ENCODE measurements at regions not wholly inside any gene's neighbourhood (a gene's known extent, or its start where the extent isn't known, plus 50 kb on each side); places are given as distances from the start of the nearest gene placed in this dataset.
"Not testable (repeated sequence)": the region's sequence is repeated elsewhere in the genome, so short reads cannot be mapped to it uniquely, and the experiment has no call there.

DNA sequence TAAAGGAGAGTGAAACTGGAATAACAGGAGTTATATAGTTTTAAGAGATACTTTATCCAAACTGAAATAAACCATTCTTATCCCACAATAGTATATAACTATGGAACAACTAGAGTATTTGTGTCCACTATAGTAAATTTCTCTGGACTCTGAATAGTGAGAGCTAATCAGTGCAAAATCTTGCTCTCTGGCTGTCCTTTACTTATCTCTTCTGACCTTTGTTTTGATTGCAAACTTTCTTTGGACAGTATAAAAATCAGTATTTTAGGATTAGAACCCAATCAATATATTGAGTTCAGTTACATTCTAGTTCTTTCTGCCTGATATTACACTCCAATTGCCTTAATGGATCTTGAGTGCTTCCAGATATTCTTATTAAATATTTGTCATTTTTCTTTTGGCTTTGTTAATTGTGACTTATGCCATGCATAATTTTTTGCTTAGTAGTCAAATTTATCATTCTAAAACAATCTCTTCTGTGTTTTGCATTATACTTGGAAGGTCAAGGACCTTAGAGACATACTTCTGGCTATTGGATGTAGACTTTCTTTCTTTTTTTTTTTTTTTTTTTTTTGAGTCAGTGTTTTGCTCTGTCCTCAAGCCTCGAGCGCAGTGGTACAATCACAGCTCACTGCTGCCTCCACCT is 89.9 kb upstream of the AMN1 start:
- Histone ChIP-seq H3K4me3 (ENCODE audit: low read length) (no peak overlapping the region), H3K27me3 (ENCODE audit: insufficient read depth, low read length) (no peaks in the 10 kb centered on the region), H3K4me1 (ENCODE audit: insufficient read depth, low read length) (no peaks in the 10 kb centered on the region), H3K9me3 (ENCODE audit: low read depth, low read length) (no peaks in the 10 kb centered on the region)

DNA sequence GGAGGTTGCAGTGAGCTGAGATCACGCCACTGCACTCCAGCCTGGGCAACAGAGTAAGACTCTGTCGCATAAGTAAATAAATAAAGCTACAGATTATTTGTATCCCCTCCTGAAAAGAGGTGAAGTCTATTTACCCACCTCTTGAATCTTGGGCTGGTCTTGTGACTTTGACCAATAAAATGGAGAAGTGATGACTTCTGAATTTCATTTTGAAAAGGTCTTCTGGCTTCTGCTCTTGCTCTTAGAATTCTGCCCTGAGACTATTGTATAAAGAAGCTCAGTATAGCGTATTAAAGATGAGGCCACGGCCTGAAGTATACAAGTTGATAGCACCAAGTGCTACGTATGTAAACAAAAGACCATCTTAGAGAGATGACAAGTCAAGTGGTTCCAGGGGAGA is 88.3 kb upstream of the AMN1 start:
- Histone ChIP-seq H3K4me3 (ENCODE audit: low read length) (no peak overlapping the region), H3K4me1 (ENCODE audit: insufficient read depth, low read length) (no peaks in the 10 kb centered on the region), H3K27me3 (ENCODE audit: insufficient read depth, low read length) (no peaks in the 10 kb centered on the region), H3K9me3 (ENCODE audit: low read depth, low read length) (no peaks in the 10 kb centered on the region)

DNA sequence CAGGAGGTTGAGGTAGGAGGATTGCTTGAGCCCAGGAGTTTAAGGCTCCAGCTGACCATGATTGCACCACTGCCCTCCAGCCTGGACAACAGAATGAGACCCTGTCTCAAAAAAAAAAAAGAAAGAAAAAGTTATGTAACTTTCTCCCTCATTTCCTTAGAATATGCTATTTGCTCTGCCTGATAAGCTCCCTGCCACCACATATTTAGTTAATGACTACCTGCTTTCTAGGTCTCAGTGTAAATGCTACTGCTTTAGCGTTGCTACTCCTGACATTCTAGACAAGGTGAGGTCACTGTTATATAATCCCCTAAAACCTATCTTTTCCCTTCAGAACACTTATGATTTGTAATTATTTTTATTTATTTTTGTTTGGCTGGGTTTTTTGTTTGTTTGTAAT is 86.3 kb upstream of the AMN1 start:
- Histone ChIP-seq H3K27me3 (ENCODE audit: insufficient read depth, low read length) (no peaks in the 10 kb centered on the region), H3K4me1 (ENCODE audit: insufficient read depth, low read length) (no peaks in the 10 kb centered on the region), H3K4me3 (ENCODE audit: low read length) (no peak overlapping the region), H3K9me3 (ENCODE audit: low read depth, low read length) (no peaks in the 10 kb centered on the region)

DNA sequence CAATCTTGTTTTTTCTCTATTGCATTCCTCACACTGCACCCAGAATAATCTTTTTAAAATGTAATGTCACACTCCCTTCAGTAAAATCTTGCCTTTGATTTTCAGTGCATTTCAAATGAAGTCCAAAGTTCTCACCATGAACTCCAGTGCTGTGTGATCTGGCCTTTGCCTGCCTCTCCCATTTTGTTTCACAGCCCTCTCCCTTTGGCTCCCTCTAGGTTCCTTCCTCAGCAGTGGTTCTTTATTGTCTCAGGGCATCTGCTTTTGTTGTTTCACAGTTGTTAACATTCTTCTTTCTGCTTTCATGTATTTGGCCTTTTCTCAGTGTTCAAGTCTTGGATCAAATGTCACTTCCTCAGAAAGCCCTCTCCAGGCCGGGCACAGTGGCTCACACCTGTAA is 84.5 kb upstream of the AMN1 start:
- H3K4me1 ChIP-seq (ENCODE audit: insufficient read depth, low read length): peaks cover 3% of the 10 kb centered on the region
- no peaks in the 10 kb centered on the region for H3K27me3 ChIP-seq (ENCODE audit: insufficient read depth, low read length)
- no peak overlapping the region for H3K4me3 ChIP-seq (ENCODE audit: low read length)
- H3K9me3 ChIP-seq (ENCODE audit: low read depth, low read length): no peaks in the 10 kb centered on the region

DNA sequence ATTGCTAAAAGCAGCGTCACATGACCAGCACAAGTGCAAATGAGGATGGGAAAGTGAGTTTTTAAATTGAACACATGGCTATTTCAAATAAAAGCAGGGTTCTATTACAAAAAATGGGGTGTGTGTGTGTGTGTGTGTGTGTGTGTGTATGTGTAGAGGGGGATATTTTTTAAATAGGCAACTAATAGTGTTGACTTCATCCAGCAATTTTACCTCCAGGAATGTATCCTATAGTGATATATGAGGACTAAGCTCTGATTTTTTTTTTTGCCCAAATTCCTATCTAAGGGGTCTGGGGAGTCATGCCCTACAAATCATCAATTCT is 78.9 kb upstream of the AMN1 start:
- no peak overlapping the region for H3K4me3 ChIP-seq (ENCODE audit: low read length)
- H3K4me1 ChIP-seq (ENCODE audit: insufficient read depth, low read length): peaks cover 8% of the 10 kb centered on the region

DNA sequence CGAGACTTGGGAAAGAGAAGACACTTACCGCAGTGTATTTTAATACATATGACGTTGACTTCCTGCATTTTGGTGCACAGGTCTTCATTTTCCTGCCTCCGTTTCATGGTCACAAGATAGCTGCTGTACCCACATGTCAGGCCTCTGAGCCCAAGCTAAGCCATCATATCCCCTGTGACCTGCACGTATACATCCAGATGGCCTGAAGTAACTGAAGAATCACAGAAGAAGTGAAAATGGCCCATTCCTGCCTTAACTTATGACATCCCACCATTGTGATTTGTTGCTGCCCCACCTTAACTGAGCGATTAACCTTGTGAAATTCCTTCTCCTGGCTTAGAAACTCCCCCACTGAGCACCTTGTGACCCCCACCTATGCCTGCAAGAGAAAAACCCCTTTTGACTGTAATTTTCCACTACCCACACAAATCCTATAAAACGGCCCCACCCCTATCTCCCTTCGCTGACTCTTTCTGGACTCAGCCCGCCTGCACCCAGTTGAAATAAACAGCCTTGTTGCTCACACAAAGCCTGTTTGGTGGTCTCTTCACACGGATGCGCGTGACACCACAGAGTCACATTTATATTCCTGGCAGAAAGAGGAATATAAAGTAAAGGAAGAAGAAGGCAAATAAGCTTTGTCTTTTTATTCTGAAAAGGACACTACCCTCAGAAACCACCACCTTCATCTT is 78.4 kb upstream of the AMN1 start:
- H3K4me1 ChIP-seq (ENCODE audit: insufficient read depth, low read length); H3K9me3 ChIP-seq (ENCODE audit: low read depth, low read length); H3K4me3 ChIP-seq (ENCODE audit: low read length); H3K27me3 ChIP-seq (ENCODE audit: insufficient read depth, low read length): not testable (repeated sequence)

More for the DNA sequence above, 78.9 kb upstream of the AMN1 start:
- no peaks in the 10 kb centered on the region for H3K27me3 ChIP-seq (ENCODE audit: insufficient read depth, low read length)
- H3K9me3 ChIP-seq (ENCODE audit: low read depth, low read length): no peaks in the 10 kb centered on the region

DNA sequence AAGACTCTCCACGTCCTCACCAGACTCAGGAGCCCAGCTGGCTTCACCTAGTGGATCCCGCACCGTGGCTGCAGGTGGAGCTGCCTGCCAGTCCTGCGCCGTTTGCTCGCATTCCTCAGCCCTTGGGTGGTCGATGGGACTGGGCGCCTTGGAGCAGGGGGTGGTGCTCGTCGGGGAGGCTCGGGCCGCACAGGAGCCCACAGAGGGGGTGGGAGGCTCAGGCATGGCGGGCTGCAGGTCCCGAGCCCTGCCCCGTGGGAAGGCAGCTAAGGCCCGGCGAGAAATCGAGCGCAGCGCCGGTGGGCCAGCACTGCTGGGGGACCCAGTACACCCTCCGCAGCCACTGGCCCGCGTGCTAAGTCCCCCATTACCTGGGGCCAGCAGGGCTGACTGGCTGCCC is 76.9 kb upstream of the AMN1 start:
- not testable (repeated sequence) for H3K9me3 ChIP-seq (ENCODE audit: low read depth, low read length); H3K4me3 ChIP-seq (ENCODE audit: low read length); H3K27me3 ChIP-seq (ENCODE audit: insufficient read depth, low read length); H3K4me1 ChIP-seq (ENCODE audit: insufficient read depth, low read length)

DNA sequence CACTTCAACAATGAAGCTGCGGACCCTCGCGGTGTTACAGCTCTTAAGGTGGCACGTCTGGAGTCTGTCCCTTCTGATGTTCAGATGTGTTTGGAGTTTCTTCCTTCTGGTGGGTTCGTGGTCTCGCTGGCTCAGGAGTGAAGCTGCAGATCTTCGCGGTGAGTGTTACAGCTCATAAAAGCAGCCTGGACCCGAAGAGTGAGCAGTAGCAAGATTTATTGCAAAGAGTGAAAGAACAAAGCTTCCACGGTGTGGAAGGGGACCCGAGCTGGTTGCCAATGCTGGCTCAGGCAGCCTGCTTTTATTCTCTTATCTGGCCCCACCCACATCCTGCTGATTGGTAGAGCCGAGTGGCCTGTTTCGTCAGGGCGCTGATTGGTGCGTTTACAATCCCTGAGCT is 75.9 kb upstream of the AMN1 start:
- peak overlapping the region; percentile 12 for H3K4me3 ChIP-seq (ENCODE audit: low read length)
- H3K27me3 ChIP-seq (ENCODE audit: insufficient read depth, low read length); H3K9me3 ChIP-seq (ENCODE audit: low read depth, low read length); H3K4me1 ChIP-seq (ENCODE audit: insufficient read depth, low read length): not testable (repeated sequence)

DNA sequence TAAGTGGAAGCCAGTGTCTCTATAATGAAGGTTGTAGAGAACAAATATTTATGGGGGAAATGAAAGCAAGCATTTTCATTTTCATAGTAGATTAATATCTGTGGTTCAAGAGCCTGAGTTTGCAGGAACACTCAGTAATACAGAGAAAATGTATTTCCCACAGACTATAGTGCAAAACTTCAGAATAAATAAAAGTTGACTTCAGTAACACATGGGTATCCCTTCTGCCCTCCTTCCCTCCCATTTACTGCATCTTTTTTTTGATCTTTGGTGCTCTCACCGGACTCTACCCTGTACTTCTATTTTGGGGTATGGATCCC is 75.3 kb upstream of the AMN1 start:
- Histone ChIP-seq H3K4me3 (ENCODE audit: low read length) (no peak overlapping the region), H3K4me1 (ENCODE audit: insufficient read depth, low read length) (peaks cover 8% of the 10 kb centered on the region), H3K27me3 (ENCODE audit: insufficient read depth, low read length) (no peaks in the 10 kb centered on the region), H3K9me3 (ENCODE audit: low read depth, low read length) (no peaks in the 10 kb centered on the region)

DNA sequence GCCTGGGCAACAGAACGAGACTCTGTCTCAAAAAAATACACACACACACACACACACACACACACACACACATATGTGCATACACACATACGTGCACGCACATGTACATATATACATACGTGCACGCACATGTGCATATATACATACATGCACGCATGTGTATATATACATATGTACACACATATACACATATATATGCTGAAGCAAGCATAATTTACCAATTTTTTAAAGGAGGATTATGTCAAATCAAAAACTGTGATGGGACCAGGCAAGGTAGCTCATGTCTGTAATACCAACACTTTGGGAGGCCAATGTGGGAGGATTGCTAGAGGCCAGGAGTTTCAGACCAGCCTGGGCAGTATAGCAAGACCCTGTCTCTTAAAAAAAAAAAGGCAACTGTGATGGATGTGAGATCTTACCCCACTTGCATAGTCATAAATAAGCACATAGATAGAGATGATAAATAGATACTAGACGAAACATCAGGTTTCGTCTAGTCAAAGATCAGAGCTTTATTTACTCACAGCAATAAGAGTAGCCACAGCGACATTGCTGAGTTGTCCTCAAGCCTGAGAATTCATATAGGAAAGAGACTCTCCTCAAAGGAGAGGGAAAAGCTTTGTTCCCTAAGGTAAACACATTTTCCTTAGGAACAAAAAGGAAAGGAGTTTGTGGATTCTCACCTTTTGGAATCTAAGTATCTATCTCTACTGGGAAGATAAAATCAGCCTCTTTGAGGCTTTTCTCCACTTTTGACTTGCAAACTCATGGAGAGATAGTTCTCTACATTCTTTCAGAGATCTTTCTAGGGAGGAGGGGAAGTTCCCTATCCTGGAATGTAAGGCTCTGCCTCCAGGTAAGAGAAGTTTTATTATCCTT is 74.7 kb upstream of the AMN1 start:
- H3K27me3 ChIP-seq (ENCODE audit: insufficient read depth, low read length): no peaks in the 10 kb centered on the region
- H3K4me3 ChIP-seq (ENCODE audit: low read length): no peak overlapping the region
- no peaks in the 10 kb centered on the region for H3K9me3 ChIP-seq (ENCODE audit: low read depth, low read length)
- H3K4me1 ChIP-seq (ENCODE audit: insufficient read depth, low read length): peaks cover 4% of the 10 kb centered on the region

DNA sequence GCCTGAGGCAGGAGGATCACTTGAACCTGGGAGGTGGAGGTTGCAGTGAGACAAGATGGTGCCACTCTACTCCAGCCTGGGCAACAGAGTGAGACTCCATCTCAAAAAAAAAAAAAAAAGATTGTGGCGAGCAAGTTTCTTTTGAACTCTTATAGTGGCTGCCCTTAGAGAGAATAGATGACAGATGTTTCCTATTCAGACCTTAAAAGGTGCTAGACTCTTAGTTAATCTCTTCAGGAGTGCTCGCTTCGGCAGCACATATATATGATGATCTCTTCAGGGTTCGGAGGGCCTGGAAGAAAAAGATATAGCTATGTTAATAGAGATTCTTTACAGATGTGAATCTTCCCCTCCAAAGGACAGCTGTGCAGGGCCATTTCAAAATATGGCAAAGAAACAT is 73.1 kb upstream of the AMN1 start:
- Histone ChIP-seq H3K9me3 (ENCODE audit: low read depth, low read length) (no peaks in the 10 kb centered on the region), H3K27me3 (ENCODE audit: insufficient read depth, low read length) (no peaks in the 10 kb centered on the region), H3K4me1 (ENCODE audit: insufficient read depth, low read length) (peaks cover 6% of the 10 kb centered on the region), H3K4me3 (ENCODE audit: low read length) (no peak overlapping the region)

DNA sequence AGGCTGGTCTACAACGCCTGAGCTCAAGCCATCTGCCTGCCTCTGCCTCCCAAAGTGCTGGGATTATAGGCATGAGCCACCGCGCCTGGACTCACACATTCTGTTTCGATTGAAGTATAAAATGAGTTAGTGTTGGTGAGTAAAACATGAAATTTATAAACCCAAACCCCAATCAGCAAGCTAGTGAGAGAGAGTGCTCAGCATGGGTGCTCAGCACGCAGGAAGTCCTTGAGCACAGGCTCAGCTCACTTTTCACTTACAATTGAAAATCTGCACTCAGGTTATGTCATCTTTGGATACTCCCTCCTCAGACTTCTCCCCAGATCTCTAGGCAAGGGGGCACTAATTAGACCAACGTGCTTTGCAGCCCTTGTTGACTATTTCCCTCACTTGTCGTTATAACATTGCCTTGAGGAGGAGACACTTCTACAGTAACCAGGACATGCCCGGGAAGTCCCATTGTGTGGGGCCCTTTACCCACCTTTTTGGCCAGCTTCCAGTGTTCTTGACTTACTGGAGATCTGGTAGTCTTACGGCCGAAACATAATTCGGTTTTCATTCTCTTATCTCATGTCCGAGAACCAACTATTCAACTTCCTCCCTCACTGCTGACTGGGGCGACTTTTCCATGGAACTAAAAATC is 68.5 kb upstream of the AMN1 start:
- H3K4me3 ChIP-seq (ENCODE audit: low read length): no peak overlapping the region
- no peaks in the 10 kb centered on the region for H3K9me3 ChIP-seq (ENCODE audit: low read depth, low read length)
- no peaks in the 10 kb centered on the region for H3K27me3 ChIP-seq (ENCODE audit: insufficient read depth, low read length)
- H3K4me1 ChIP-seq (ENCODE audit: insufficient read depth, low read length): peaks cover 11% of the 10 kb centered on the region

DNA sequence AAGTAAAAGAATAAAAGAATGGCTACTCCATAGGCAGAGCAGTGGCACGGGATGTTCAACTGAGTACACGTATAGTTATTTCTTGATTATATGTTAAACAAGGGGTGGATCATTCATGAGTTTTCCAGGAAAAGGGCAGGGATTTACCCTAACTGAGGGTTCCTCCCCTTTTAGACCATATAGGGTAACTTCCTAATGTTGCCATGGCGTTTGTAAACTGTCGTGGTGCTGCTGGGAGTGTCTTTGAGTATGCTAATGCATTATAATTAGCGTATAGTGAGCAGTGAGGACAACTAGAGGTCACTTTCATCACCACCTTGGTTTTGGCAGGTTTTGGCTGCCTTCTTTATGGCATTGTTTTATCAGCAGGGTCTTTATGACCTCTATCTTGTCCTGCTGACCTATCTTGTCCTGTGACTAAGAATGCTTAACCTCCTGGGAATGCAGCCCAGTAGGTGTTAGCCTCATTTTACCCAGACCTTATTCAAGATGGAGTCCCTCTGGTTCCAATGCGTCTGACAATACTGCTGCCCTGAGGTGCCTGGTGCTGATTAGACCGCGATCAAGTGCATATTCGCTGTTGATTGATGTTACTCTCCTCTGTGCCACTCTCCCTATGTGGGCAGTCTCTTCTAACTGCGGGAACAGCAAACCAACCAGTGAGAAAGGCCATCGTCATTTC is 67.6 kb upstream of the AMN1 start:
- no peaks in the 10 kb centered on the region for H3K9me3 ChIP-seq (ENCODE audit: low read depth, low read length)
- no peak overlapping the region for H3K4me3 ChIP-seq (ENCODE audit: low read length)
- peaks cover 11% of the 10 kb centered on the region for H3K4me1 ChIP-seq (ENCODE audit: insufficient read depth, low read length)
- no peaks in the 10 kb centered on the region for H3K27me3 ChIP-seq (ENCODE audit: insufficient read depth, low read length)

DNA sequence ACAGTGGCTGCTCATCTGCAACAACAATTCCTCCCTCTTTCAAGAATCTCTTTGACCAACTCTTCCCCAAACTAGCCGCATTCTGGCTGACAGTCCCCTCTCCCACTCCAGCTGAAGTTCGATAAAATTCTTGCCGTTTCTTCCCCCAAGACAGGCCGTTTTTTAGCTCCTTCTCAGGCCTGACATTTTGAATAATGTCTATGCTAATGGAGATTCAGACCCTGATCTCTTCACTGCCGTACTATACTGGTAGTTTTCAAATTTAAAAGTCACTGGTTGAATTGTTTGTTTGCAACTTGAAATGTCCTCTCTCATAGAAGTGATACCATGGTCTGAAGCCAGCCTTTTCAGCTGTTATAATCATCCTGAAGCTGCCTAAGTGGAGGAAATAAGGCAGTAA is 65.9 kb upstream of the AMN1 start:
- Histone ChIP-seq H3K4me1 (ENCODE audit: insufficient read depth, low read length) (peaks cover 15% of the 10 kb centered on the region), H3K9me3 (ENCODE audit: low read depth, low read length) (no peaks in the 10 kb centered on the region), H3K4me3 (ENCODE audit: low read length) (no peak overlapping the region), H3K27me3 (ENCODE audit: insufficient read depth, low read length) (no peaks in the 10 kb centered on the region)

DNA sequence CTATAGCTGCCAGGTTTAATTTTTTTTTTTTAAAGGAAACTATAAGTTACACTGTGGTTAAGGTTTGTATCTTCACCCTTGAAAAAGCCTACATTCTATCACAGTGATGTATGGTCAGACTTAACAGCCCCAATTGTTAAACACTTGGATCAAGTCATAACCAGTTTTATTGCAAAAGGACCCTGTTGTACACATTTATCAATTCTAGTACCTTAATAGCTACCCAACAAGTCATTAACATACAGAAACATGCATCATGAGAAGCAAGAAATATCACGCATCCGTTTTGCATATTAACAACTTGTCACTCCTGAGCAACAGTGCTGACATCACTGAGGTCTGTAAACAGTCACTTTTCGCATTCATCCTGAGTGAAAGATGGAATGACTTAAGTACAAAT is 62.4 kb upstream of the AMN1 start:
- not testable (repeated sequence) for H3K4me3 ChIP-seq (ENCODE audit: low read length); H3K4me1 ChIP-seq (ENCODE audit: insufficient read depth, low read length); H3K9me3 ChIP-seq (ENCODE audit: low read depth, low read length); H3K27me3 ChIP-seq (ENCODE audit: insufficient read depth, low read length)
